GM20431 (cell line): ENCODE measurements at regions not wholly inside any gene's neighbourhood (a gene's known extent, or its start where the extent isn't known, plus 50 kb on each side); places are given as distances from the start of the nearest gene placed in this dataset.

Experiments used
- in situ Hi-C: fragments of 300-500 bp; cut with MseI, MboI; formaldehyde crosslinking; loops from one replicate; pipeline ENCODE4 v1.15.0; 2020; ENCODE audit warnings: low sequenced_read_pairs; ENCODE audit not compliant: unreplicated experiment

- in situ Hi-C loops: loop anchor here (25.0 kb wide), 1 partner anchor 315 kb away; no protein-coding TSS in a partner anchor
These were observed 478.6 kb upstream of the C9orf72 start for GRCh38 chr9:28051559-28052503.

- in situ Hi-C loops: loop anchor here (25.0 kb wide), 1 partner anchor 316 kb away; no protein-coding TSS in a partner anchor
These were observed 480.0 kb upstream of the C9orf72 start for GRCh38 chr9:28053096-28053777.

- in situ Hi-C loops: loop anchor here (25.0 kb wide), 1 partner anchor 319 kb away; no protein-coding TSS in a partner anchor
These were observed 482.7 kb upstream of the C9orf72 start for GRCh38 chr9:28056006-28056405.

- in situ Hi-C loops: loop anchor here (25.0 kb wide), 1 partner anchor 319 kb away; no protein-coding TSS in a partner anchor
These were observed 483.2 kb upstream of the C9orf72 start for GRCh38 chr9:28056466-28056865.

GRCh38 chr9:28059192-28059591 lies 485.9 kb upstream of the C9orf72 start:
- in situ Hi-C loops: loop anchor here (25.0 kb wide), 1 partner anchor 322 kb away; no protein-coding TSS in a partner anchor

GRCh38 chr9:28064241-28064815 lies 491.0 kb upstream of the C9orf72 start:
- in situ Hi-C loops: loop anchor here (25.0 kb wide), 1 partner anchor 327 kb away; no protein-coding TSS in a partner anchor

- in situ Hi-C loops: loop anchor here (25.0 kb wide), 1 partner anchor 336 kb away; no protein-coding TSS in a partner anchor
These were observed 500.0 kb upstream of the C9orf72 start for GRCh38 chr9:28073270-28073669.

- in situ Hi-C loops: no loop called here
These were observed 506.4 kb upstream of the C9orf72 start for GRCh38 chr9:28079677-28080076.

GRCh38 chr9:28082671-28083070 lies 509.4 kb upstream of the C9orf72 start:
- in situ Hi-C loops: no loop called here

- in situ Hi-C loops: no loop called here
These were observed 513.6 kb upstream of the C9orf72 start for GRCh38 chr9:28086881-28087280.

GRCh38 chr9:28092981-28093936 lies 520.0 kb upstream of the C9orf72 start:
- in situ Hi-C loops: no loop called here

- in situ Hi-C loops: no loop called here
These were observed 528.2 kb upstream of the C9orf72 start for GRCh38 chr9:28101509-28101908.

GRCh38 chr9:28105001-28105400 lies 531.7 kb upstream of the C9orf72 start:
- in situ Hi-C loops: no loop called here

GRCh38 chr9:28120184-28120583 lies 546.9 kb upstream of the C9orf72 start:
- in situ Hi-C loops: no loop called here

GRCh38 chr9:28120626-28121025 lies 547.3 kb upstream of the C9orf72 start:
- in situ Hi-C loops: no loop called here

- in situ Hi-C loops: no loop called here
These were observed 548.1 kb upstream of the C9orf72 start for GRCh38 chr9:28121366-28121765.

- in situ Hi-C loops: no loop called here
These were observed 551.6 kb upstream of the C9orf72 start for GRCh38 chr9:28124917-28125316.

- in situ Hi-C loops: no loop called here
These were observed 553.8 kb upstream of the C9orf72 start for GRCh38 chr9:28127101-28127500.

- in situ Hi-C loops: no loop called here
These were observed 561.2 kb upstream of the C9orf72 start for GRCh38 chr9:28134446-28134976.
